Erythroblast (primary cell): ENCODE measurements at regions not wholly inside any gene's neighbourhood (a gene's known extent, or its start where the extent isn't known, plus 50 kb on each side); places are given as distances from the start of the nearest gene placed in this dataset.
"Not testable (repeated sequence)": the region's sequence is repeated elsewhere in the genome, so short reads cannot be mapped to it uniquely, and the experiment has no call there.

ENCODE experiments used
- DNase-seq, 2 experiments: peaks; one replicate each; lab custom pipeline; 2025; lab: John Stamatoyannopoulos, UW
- GATA1 ChIP-seq: IDR thresholded peaks from 2 replicates; pipeline ENCODE4 v1.6.1; 2011; ENCODE audit warnings: low read depth, mild to moderate bottlenecking, control low read depth, low read length, moderate library complexity
- POLR2A ChIP-seq: IDR thresholded peaks from 2 replicates; pipeline ENCODE4 v1.6.1; 2011; ENCODE audit warnings: mild to moderate bottlenecking, low read length

GRCh38 chr7:51451751-51452476, 135.3 kb upstream of the COBL start:
- DNase-seq = no peak
- TF ChIP-seq POLR2A (no peak), GATA1 (no peak)

GRCh38 chr7:51450541-51450940, 133.9 kb upstream of the COBL start:
- TF ChIP-seq GATA1 (no peak), POLR2A (no peak)
- no peak for DNase-seq

- TF ChIP-seq GATA1 (no peak), POLR2A (no peak)
Observed at GRCh38 chr7:51446785-51447184, 130.2 kb upstream of the COBL start.

GRCh38 chr7:51446356-51446755, 129.7 kb upstream of the COBL start:
- TF ChIP-seq POLR2A = no peak
- no peak for TF ChIP-seq GATA1
- no peak for DNase-seq

More at GRCh38 chr7:51446785-51447184, 130.2 kb upstream of the COBL start:
- DNase-seq = no peak

- TF ChIP-seq POLR2A = no peak
- no peak for TF ChIP-seq GATA1
Observed at GRCh38 chr7:51444936-51445335, 128.3 kb upstream of the COBL start.

GRCh38 chr7:51430480-51431086, 114.0 kb upstream of the COBL start:
- TF ChIP-seq POLR2A = no peak
- TF ChIP-seq GATA1 = no peak
- peak; percentile 41 to 69 for DNase-seq

More at GRCh38 chr7:51444936-51445335, 128.3 kb upstream of the COBL start:
- no peak for DNase-seq

GRCh38 chr7:51428217-51428887, 111.7 kb upstream of the COBL start:
- TF ChIP-seq POLR2A = no peak
- no peak for TF ChIP-seq GATA1
- peak in 1 of 2 experiments; percentile 14 for DNase-seq

- TF ChIP-seq GATA1 (no peak), POLR2A (no peak)
- no peak for DNase-seq
Observed at GRCh38 chr7:51426163-51426562, 109.6 kb upstream of the COBL start.

GRCh38 chr7:51409934-51410333, 93.3 kb upstream of the COBL start:
- not testable (repeated sequence) for DNase-seq

GRCh38 chr7:51397608-51398007, 81.0 kb upstream of the COBL start:
- not testable (repeated sequence) for DNase-seq

- DNase-seq = not testable (repeated sequence)
Observed at GRCh38 chr7:51393003-51393402, 76.4 kb upstream of the COBL start.

- DNase-seq = not testable (repeated sequence)
Observed at GRCh38 chr7:51389952-51390351, 73.3 kb upstream of the COBL start.

GRCh38 chr7:51389216-51389812, 72.7 kb upstream of the COBL start:
- not testable (repeated sequence) for DNase-seq

- not testable (repeated sequence) for DNase-seq
Observed at GRCh38 chr7:51388241-51388640, 71.6 kb upstream of the COBL start.

GRCh38 chr7:51386806-51387568, 70.4 kb upstream of the COBL start:
- DNase-seq = not testable (repeated sequence)

GRCh38 chr7:51386184-51386583, 69.6 kb upstream of the COBL start:
- not testable (repeated sequence) for DNase-seq

- DNase-seq = not testable (repeated sequence)
Observed at GRCh38 chr7:51382243-51382642, 65.6 kb upstream of the COBL start.
